ENCODE measurements at regions not wholly inside any gene's neighbourhood (a gene's known extent, or its start where the extent isn't known, plus 50 kb on each side); places are given as distances from the start of the nearest gene placed in this dataset.
"Not testable (repeated sequence)": the region's sequence is repeated elsewhere in the genome, so short reads cannot be mapped to it uniquely, and the experiment has no call there.

- FAIRE-seq = no peak
Observed at GRCh38 chr2:237196866-237197618, 111.4 kb downstream of the COPS8 start.

GRCh38 chr2:237198164-237198855 lies 112.6 kb downstream of the COPS8 start:
- FAIRE-seq = no peak

GRCh38 chr2:237199082-237199481 lies 113.4 kb downstream of the COPS8 start:
- FAIRE-seq = no peak

DNA sequence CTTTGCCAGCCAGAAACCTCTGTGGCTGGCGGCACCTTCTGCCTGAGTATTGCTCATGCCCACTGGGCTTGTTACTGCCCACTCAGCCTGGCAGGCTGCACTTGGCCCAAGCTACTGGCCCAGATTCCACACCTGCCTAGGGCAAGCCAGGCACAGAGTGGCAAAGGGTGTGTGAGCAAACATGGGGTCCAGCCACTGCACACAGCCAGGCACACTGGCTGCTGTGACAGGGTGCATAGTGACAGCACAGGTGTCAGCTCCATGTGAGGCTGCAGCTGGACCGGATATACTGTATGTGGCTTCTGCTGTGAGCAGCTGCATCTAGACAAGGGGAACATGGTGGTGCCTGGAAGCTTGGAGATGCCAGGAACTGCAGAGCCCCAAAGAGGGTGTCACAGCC lies 113.9 kb downstream of the COPS8 start:
- FAIRE-seq = no peak

DNA sequence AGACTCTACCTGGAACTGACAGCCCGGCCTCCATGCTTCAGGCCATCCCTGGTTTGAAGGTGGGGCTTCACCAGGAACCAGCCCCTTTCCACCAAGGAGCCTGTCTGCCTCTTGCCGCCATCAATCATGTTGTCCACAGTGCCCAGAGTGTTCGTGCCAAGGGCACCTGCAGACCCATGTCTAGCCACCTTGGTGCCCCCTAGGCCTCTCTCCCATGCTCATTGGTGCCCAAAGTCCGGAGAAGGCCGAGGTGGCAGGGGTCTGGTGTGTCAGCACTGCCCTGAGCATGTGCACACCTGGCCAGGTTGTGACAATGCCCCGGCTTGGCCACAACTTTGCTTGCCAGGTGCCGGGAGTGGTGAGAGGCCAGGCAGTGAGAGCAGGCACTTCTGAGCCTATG lies 114.8 kb downstream of the COPS8 start:
- no peak for FAIRE-seq

DNA sequence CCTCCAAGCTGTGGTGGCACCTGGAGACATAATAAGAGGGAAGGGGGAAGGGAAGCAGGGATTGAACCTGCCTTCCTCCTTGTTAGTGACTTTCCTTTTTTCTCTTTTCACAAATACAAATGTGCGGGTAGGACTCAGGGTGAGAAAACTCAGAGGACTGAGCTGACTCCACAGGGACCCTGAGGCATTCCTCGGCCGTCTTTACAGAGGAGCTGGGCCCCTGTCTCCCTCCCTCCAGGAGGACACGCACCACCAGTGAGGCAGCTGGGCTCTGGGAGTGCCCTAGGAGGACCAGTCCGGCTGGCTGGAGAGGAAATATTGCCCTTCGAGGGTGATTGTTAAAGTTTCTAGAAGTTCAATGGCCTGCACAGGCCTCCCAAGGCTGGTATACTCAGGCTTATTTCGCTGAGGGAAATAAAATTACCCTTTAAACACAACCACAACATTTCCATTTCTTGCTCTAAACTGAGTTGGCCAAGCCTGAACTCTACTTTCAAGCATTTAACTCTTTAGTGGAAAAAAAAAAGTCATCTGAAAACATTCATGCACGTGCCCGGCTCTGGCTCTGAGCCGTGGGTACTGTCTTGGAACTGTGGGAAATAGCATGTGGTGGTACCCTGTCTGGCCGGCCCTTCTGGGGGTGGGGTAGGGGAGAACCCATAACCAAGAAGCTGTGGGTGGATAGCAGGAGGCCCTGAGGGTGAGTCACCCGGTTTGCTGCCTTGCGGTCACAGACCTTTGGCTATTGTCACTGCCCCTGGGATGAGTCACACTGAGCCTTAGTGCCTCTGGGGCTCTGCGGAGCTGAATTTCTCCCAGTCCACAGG lies 116.0 kb downstream of the COPS8 start:
- no peak for FAIRE-seq

DNA sequence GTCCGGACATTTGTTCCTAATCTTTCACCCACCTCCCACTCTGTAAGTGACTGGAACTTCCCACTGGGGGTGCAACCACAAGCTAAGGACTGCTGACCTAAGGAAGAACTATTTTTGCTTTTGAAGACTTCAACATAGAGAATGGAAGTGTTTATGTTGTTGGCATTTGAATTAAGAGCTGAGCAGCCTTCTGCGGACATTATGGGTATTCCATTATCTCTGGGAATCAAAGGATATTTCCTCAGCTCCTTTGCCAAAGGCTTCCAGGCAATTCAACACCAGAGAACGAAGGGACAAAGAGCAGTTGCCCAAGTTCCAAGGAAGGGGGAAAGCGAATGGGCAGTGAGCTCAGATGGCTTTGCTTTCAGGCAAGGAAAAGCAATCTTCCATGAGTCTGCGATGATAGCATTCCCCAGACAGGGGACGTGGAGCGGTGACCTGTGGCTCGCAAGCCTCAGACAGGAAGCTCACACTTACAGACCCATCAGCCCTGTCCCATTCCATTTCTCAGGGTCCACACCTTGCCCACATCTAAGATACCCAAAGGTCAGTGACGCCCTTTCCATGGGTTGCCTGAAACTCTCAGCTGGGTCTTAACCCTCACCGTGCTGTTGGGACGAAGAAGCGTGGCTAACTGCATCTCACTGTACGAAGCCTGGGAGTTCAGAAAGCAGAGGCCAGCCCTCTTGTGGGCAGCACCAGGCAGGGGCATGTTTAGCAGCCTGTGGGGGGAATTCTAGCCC lies 116.8 kb downstream of the COPS8 start:
- no peak for FAIRE-seq

DNA sequence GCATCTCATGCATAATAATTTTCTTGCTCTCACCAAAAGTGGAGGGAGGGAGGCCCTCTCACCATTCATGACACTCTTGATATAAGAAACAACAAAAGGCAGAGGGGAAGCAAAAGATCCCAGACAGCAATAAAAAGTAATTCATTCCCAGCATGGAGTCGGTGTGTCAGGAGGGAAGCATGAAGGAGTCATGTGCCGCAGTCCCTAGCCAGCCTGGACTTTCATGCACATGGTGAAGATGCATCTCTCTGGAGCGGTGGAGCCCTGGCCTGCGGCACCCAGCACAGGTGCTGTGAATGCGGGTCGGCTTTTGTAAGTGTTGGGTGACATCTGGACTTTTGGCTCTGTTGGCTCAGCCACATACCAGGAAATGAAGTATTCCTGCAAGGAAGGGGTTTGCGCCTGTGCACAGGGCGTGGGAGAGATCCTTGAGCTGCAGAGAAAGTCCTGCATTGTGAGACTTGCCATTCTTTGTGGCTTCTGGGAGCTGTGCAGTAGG lies 119.4 kb downstream of the COPS8 start:
- FAIRE-seq = no peak

GRCh38 chr2:237205561-237205971 lies 119.9 kb downstream of the COPS8 start:
- no peak for FAIRE-seq

DNA sequence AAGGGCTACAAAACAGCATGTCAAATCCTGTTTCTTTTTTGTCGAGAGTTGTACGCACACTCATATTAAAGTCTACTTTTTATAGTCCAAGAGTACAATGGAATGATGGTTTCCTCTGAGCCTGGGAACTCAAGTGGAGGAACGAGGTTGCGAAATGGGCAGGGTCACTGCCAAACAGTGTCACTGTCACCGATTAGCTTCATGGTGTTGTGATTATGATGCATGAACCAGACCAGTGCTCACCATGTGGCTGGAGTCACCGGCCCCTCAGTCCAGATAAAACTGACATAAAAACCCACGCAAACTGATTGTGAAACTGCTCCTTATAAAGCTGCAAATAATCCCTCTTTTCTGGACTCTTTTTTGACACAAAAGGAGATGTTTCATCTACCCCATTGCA lies 122.0 kb downstream of the COPS8 start:
- no peak for FAIRE-seq

GRCh38 chr2:237208373-237209260 lies 122.9 kb downstream of the COPS8 start:
- no peak for FAIRE-seq

DNA sequence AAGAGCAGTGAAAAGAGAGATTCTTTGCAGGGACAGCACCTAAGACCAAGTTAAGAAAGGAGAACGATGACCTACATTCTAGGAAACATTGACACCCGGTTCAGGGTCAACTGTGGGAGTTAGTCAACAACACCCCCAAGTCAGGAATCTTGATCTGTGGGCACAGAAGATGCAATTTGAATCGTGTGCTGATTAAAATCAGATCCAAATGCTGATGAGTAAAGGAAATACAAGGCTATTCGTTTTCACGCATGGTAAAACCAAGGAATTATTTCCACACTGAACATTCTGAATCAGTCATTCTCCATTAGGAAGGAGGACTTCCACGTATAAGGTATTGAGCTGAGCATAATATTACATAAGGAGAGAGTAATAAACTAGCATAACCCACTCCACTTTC lies 124.2 kb downstream of the COPS8 start:
- FAIRE-seq = no peak

DNA sequence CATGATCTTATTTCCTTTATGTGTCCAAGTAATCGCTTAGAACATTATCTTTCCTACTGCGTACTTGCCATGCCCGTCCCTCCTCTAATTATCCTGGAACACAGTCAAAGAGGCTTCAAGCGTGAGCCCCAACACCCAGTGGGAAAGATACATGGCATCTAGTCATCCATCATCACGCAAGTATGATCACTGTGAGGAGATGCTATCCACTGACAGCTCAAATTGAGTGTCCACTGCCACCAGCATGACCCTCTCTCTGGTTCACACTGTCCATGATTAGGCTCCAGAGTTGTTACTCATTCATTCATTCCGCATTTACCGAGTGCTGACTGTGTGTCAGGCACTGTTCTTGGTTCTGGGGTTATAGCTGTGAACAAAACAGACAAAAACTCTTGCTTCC lies 124.6 kb downstream of the COPS8 start:
- no peak for FAIRE-seq

GRCh38 chr2:237210763-237211162 lies 125.1 kb downstream of the COPS8 start:
- no peak for FAIRE-seq

- not testable (repeated sequence) for FAIRE-seq
Observed at GRCh38 chr2:237212356-237213279, 126.9 kb downstream of the COPS8 start.

GRCh38 chr2:237213315-237214022 lies 127.8 kb downstream of the COPS8 start:
- FAIRE-seq = no peak

DNA sequence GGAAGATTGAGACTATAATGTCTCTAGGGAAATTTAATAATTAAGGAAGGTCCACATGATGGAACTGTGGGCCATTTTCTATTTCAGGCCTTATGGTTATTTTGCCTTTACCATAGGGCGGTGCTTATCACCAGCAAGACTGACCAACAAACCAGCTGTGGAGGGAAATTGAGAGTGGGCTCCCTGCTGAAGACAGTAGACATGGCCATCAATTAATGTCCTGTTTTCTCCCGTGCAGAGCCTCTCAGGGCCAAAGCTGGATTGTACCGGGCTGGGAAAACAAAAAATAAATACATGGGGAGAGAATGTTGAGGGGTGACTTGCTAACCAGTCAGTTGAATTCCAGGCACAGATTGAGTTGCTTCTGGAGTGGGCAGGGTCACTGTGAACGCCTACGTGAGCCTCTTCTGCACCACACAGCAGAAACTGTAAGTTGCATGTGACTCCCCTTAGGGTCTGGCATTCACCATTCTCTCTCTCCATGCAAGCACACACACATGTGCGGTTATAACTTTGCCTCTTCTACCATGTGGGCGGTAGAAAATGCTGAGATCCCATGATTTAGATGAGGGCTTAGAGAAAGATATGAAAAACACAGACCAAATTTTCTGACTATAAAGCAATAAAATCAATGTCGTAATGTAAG lies 128.5 kb downstream of the COPS8 start:
- no peak for FAIRE-seq

GRCh38 chr2:237214963-237215362 lies 129.3 kb downstream of the COPS8 start:
- no peak for FAIRE-seq

DNA sequence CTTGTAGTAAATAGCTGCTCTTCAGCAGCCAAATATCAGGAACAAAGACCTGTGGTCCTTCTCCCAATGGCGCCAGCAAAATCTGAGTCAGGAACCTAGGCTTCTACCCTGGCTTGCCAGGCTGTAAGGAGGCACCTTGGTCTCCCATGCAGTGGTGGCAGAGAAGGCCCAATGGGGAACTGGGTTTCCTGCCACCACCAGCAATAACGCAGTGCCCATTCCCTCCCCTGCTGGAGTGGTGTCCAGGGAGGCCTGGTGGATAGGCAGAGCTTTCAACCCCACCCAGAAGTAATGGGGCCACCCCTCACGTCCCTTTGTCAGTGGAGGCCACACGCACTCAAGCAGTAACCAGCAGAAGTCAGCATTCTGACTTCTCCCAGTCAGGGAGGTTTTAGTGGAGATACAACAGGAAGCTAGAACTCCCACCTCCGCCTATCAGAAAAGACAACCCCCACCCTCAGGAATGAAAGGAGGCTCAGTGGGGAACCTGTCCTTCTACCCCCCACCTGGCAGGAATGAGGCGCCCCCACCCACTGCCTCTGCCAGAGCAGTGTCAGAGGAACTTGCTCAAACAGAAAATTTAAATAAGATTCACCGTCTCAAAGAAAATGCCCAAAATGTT lies 132.4 kb downstream of the COPS8 start:
- FAIRE-seq = no peak
